ENCODE measurements at regions not wholly inside any gene's neighbourhood (a gene's known extent, or its start where the extent isn't known, plus 50 kb on each side); places are given as distances from the start of the nearest gene placed in this dataset.

DNA sequence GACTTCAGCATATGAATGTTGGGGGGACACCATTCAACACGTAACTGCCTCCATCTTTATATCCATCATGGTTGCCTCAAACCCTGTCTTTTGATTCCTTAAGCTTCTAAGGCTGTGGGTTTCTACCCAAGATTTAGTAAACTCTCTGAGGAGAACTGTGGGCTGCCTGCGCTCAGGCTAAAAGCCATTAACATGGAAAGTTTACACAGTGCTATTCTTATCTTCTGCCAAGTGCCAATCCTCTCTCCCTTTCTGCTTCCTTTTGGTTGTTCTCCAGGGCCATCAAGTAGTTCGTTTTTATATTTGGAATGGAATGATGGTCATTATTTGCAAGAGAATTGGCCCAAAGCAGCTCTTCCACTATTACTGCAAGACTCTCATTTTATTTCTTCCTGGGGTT is 97.3 kb upstream of the KLF14 start:
- TF ChIP-seq, protein P1, sequence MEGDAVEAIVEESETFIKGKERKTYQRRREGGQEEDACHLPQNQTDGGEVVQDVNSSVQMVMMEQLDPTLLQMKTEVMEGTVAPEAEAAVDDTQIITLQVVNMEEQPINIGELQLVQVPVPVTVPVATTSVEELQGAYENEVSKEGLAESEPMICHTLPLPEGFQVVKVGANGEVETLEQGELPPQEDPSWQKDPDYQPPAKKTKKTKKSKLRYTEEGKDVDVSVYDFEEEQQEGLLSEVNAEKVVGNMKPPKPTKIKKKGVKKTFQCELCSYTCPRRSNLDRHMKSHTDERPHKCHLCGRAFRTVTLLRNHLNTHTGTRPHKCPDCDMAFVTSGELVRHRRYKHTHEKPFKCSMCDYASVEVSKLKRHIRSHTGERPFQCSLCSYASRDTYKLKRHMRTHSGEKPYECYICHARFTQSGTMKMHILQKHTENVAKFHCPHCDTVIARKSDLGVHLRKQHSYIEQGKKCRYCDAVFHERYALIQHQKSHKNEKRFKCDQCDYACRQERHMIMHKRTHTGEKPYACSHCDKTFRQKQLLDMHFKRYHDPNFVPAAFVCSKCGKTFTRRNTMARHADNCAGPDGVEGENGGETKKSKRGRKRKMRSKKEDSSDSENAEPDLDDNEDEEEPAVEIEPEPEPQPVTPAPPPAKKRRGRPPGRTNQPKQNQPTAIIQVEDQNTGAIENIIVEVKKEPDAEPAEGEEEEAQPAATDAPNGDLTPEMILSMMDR (IDR thresholded peaks at IDR 0.05; ENCODE audit: borderline replicate concordance, insufficient read depth, low read depth, low read length), result no peak

GRCh38 chr7:130831817-130832481 is 97.9 kb upstream of the KLF14 start:
- TF ChIP-seq, protein P1 (IDR thresholded peaks at IDR 0.05; ENCODE audit: borderline replicate concordance, insufficient read depth, low read depth, low read length), result peak; percentile 32; the same call in 1 of the 2 replicates

More for the DNA sequence above, 97.3 kb upstream of the KLF14 start:
- no peak overlapping the region for H3K4me3 ChIP-seq (ENCODE audit: low read depth, low read length)

GRCh38 chr7:130838738-130839137 is 104.7 kb upstream of the KLF14 start:
- TF ChIP-seq, protein P1 (IDR thresholded peaks at IDR 0.05; ENCODE audit: borderline replicate concordance, insufficient read depth, low read depth, low read length), result no peak

More at GRCh38 chr7:130831817-130832481, 97.9 kb upstream of the KLF14 start:
- H3K4me3 ChIP-seq (ENCODE audit: low read depth, low read length), result no peak overlapping the region

GRCh38 chr7:130840599-130840998 is 106.6 kb upstream of the KLF14 start:
- TF ChIP-seq, protein P1 (IDR thresholded peaks at IDR 0.05; ENCODE audit: borderline replicate concordance, insufficient read depth, low read depth, low read length), result no peak
- H3K4me3 ChIP-seq (ENCODE audit: low read depth, low read length), result no peak overlapping the region

More at GRCh38 chr7:130838738-130839137, 104.7 kb upstream of the KLF14 start:
- H3K4me3 ChIP-seq (ENCODE audit: low read depth, low read length), result no peak overlapping the region

GRCh38 chr7:130841416-130841815 is 107.4 kb upstream of the KLF14 start:
- no peak overlapping the region for H3K4me3 ChIP-seq (ENCODE audit: low read depth, low read length)
- TF ChIP-seq, protein P1 (IDR thresholded peaks at IDR 0.05; ENCODE audit: borderline replicate concordance, insufficient read depth, low read depth, low read length), result no peak

DNA sequence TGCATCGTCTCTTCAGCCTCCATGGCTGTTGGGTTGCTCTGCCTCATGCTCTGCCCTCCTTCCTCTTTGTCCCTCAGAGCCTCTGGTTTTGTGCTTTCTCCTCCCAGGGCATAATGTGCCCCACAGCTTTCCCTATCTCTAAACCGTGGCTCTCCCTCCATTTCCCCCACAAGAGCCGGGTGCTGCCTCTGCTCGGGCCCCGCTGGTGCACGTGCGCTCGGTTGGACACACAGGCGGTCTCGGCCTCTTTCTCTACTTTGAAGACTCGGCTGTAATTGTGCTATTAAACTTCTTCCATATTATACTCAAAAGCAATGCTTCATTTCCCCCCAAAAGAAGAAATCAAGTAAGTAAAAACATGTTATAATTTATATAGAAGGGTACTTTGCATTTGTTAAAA is 109.7 kb upstream of the KLF14 start:
- TF ChIP-seq, protein P1 (IDR thresholded peaks at IDR 0.05; ENCODE audit: borderline replicate concordance, insufficient read depth, low read depth, low read length), result no peak
- no peak overlapping the region for H3K4me3 ChIP-seq (ENCODE audit: low read depth, low read length)
